H1 (cell line): ENCODE measurements at regions not wholly inside any gene's neighbourhood (a gene's known extent, or its start where the extent isn't known, plus 50 kb on each side); places are given as distances from the start of the nearest gene placed in this dataset.

Source experiments
- CTCF ChIA-PET: fragments of 300-600 bp; sonication (Branson Sonifier 250); formaldehyde crosslinking; loops from one replicate; lab custom pipeline; 2021; ENCODE audit not compliant: partially characterized antibody; lab: Charles Lee
- POLR2A ChIA-PET: fragments of 300-600 bp; sonication (Branson Sonifier 250); formaldehyde crosslinking; loops from one replicate; lab custom pipeline; 2021; ENCODE audit warnings: inconsistent platforms; ENCODE audit not compliant: partially characterized antibody; lab: Charles Lee
- DNase-seq, 2 experiments: peaks; one replicate each; pipeline versions ENCODE4 v3.0.0 to v3.0.0-alpha.2; 2010 to 2022; ENCODE audit warnings: low spot score in 2 of 2, low read depth in 1 of 2, mixed read lengths in 1 of 2
- FAIRE-seq: peaks from 2 replicates; lab custom pipeline; 2011; peaks lifted over from hg19 to GRCh38; lab: Jason Lieb, UNC
- H2AFZ ChIP-seq: 2 replicates; pipeline ENCODE4 v1.8.1; 2012; ENCODE audit warnings: low read length, inconsistent platforms
- H2AK5ac ChIP-seq: 2 replicates; pipeline ENCODE4 v1.6.1; 2013; ENCODE audit warnings: low read depth, low read length
- H2BK120ac ChIP-seq: replicated peaks from 2 replicates; pipeline ENCODE3; 2013; ENCODE audit warnings: low read depth, low read length, inconsistent platforms
- H2BK12ac ChIP-seq: 2 replicates; pipeline ENCODE4 v1.6.1; 2013; ENCODE audit warnings: low read depth, low read length
- H2BK15ac ChIP-seq: 2 replicates; pipeline ENCODE4 v1.6.1; 2013; ENCODE audit warnings: low read length
- H2BK20ac ChIP-seq: 2 replicates; pipeline ENCODE4 v1.6.1; 2013; ENCODE audit warnings: low read length
- H2BK5ac ChIP-seq: 2 replicates; pipeline ENCODE4 v1.6.1; 2013; ENCODE audit warnings: low read depth, low read length
- H3K14ac ChIP-seq: 2 replicates; pipeline ENCODE4 v1.6.1; 2013; ENCODE audit warnings: inconsistent platforms; ENCODE audit not compliant: insufficient read length
- H3K18ac ChIP-seq: 2 replicates; pipeline ENCODE4 v1.6.1; 2013; ENCODE audit warnings: low read length; ENCODE audit errors: extremely low read depth
- H3K23ac ChIP-seq: 2 replicates; pipeline ENCODE4 v1.6.1; 2013; ENCODE audit warnings: inconsistent platforms; ENCODE audit not compliant: insufficient read length
- H3K23me2 ChIP-seq: 2 replicates; pipeline ENCODE4 v1.6.1; 2013; ENCODE audit warnings: low read depth, low read length
- H3K27ac ChIP-seq: 2 replicates; pipeline ENCODE4 v1.6.1; 2011; ENCODE audit warnings: low read depth, low read length, inconsistent platforms
- H3K27me3 ChIP-seq, 4 experiments: replicated peaks in 1 of 4; 1 replicate in 1 of 4; 2 replicates in 3 of 4; pipeline versions ENCODE4 v1.6.1 to v1.8.1; 2011 to 2013; ENCODE audit warnings: low read length in 3 of 4, mild to moderate bottlenecking in 3 of 4, inconsistent platforms in 2 of 4, mixed read lengths in 2 of 4, moderate library complexity in 1 of 4; ENCODE audit not compliant: control insufficient read depth in 3 of 4, insufficient read depth in 3 of 4; ENCODE audit errors: extremely low read depth in 1 of 4
- H3K36me3 ChIP-seq, 4 experiments: 2 replicates each; pipeline versions ENCODE4 v1.6.1 to v1.8.1; 2011 to 2013; ENCODE audit warnings: mild to moderate bottlenecking in 4 of 4, low read length in 3 of 4, moderate library complexity in 2 of 4, control low read depth in 1 of 4, inconsistent platforms in 1 of 4; ENCODE audit not compliant: insufficient read depth in 4 of 4, control insufficient read depth in 2 of 4
- H3K4ac ChIP-seq: replicated peaks from 2 replicates; pipeline ENCODE3; 2013; ENCODE audit warnings: low read length, low read depth, mixed read lengths, inconsistent platforms; ENCODE audit not compliant: insufficient read length
- H3K4me1 ChIP-seq, 4 experiments: replicated peaks in 1 of 4; 1 replicate in 1 of 4; 2 replicates in 3 of 4; pipeline versions ENCODE4 v1.6.1 to v1.8.1; 2011 to 2013; ENCODE audit warnings: low read length in 3 of 4, inconsistent platforms in 2 of 4, mixed read lengths in 1 of 4; ENCODE audit not compliant: insufficient read depth in 4 of 4, control insufficient read depth in 3 of 4
- H3K4me2 ChIP-seq, 2 experiments: 2 replicates each; pipeline versions ENCODE4 v1.6.1 to v1.8.1; 2011 to 2013; ENCODE audit warnings: low read depth in 2 of 2, low read length in 2 of 2, control low read depth in 1 of 2, inconsistent platforms in 1 of 2, mild to moderate bottlenecking in 1 of 2; ENCODE audit not compliant: insufficient read depth in 1 of 2
- H3K4me3 ChIP-seq, 4 experiments: fragments of 200-600, 300-600 bp in 1 of 4; sonication (generic), shearing (Covaris generic), sonication (Bioruptor Twin) in 1 of 4; 2 replicates each; pipeline versions ENCODE4 v1.5.1 to v1.8.1; 2011 to 2016; ENCODE audit warnings: low read length in 4 of 4, low read depth in 3 of 4, control low read depth in 2 of 4, inconsistent platforms in 2 of 4, mild to moderate bottlenecking in 2 of 4, mixed read lengths in 1 of 4, moderate library complexity in 1 of 4; ENCODE audit not compliant: insufficient read depth in 2 of 4; ENCODE audit errors: extremely low read depth in 1 of 4
- H3K56ac ChIP-seq: replicated peaks from 2 replicates; pipeline ENCODE3; 2013; ENCODE audit warnings: low read depth, mild to moderate bottlenecking, mixed read lengths, low read length, inconsistent platforms; ENCODE audit not compliant: insufficient read length
- H3K79me1 ChIP-seq: 2 replicates; pipeline ENCODE4 v1.6.1; 2013; ENCODE audit warnings: low read depth, low read length, control low read depth
- H3K79me2 ChIP-seq, 2 experiments: 2 replicates each; pipeline versions ENCODE4 v1.6.1 to v1.8.1; 2012 to 2013; ENCODE audit warnings: low read length in 2 of 2, mild to moderate bottlenecking in 2 of 2, inconsistent platforms in 1 of 2; ENCODE audit not compliant: insufficient read depth in 2 of 2, control insufficient read depth in 1 of 2
- H3K9ac ChIP-seq, 4 experiments: replicated peaks in 1 of 4; 1 replicate in 1 of 4; 2 replicates in 3 of 4; pipeline versions ENCODE4 v1.6.1 to v1.8.1; 2011 to 2013; ENCODE audit warnings: low read depth in 3 of 4, low read length in 3 of 4, control low read depth in 2 of 4, mild to moderate bottlenecking in 2 of 4, moderate library complexity in 2 of 4, inconsistent platforms in 1 of 4; ENCODE audit errors: extremely low read depth in 1 of 4
- H3K9me3 ChIP-seq, 2 experiments: 2 replicates each; pipeline versions ENCODE4 v1.6.1 to v1.8.1; 2012 to 2013; ENCODE audit warnings: mild to moderate bottlenecking in 2 of 2, moderate library complexity in 2 of 2, control low read depth in 1 of 2, inconsistent platforms in 1 of 2, low read depth in 1 of 2, low read length in 1 of 2, mixed read lengths in 1 of 2; ENCODE audit not compliant: insufficient read depth in 2 of 2
- H4K20me1 ChIP-seq, 2 experiments: replicated peaks in 1 of 2; 2 replicates each; pipeline versions ENCODE3 to v1.8.1; 2011 to 2013; ENCODE audit warnings: inconsistent platforms in 2 of 2, low read length in 2 of 2, mild to moderate bottlenecking in 1 of 2; ENCODE audit not compliant: insufficient read depth in 2 of 2, control insufficient read depth in 1 of 2
- H4K5ac ChIP-seq: 2 replicates; pipeline ENCODE4 v1.6.1; 2013; ENCODE audit warnings: low read length, low read depth, mixed read lengths, inconsistent platforms; ENCODE audit not compliant: insufficient read length
- H4K8ac ChIP-seq: 2 replicates; pipeline ENCODE4 v1.8.0; 2013; ENCODE audit warnings: mild to moderate bottlenecking, moderate library complexity, low read length, inconsistent platforms; ENCODE audit not compliant: insufficient read depth; ENCODE audit errors: extremely low read depth
- H4K91ac ChIP-seq: replicated peaks from 2 replicates; pipeline ENCODE3; 2013; ENCODE audit warnings: low read length, mixed read lengths, inconsistent platforms; ENCODE audit not compliant: insufficient read length
- ASH2L ChIP-seq: fragments of 200-600, 300-600 bp; sonication (generic); IDR thresholded peaks from one replicate; pipeline ENCODE4 v1.7.1; 2017; ENCODE audit warnings: low read length
- BACH1 ChIP-seq: IDR thresholded peaks from 2 replicates; pipeline ENCODE4 v1.6.1; 2012; ENCODE audit warnings: low read length, improper control_type of control experiment
- CHD1 ChIP-seq: IDR thresholded peaks from 2 replicates; pipeline ENCODE4 v1.6.1; 2012; ENCODE audit warnings: low read depth, low read length, improper control_type of control experiment
- RXRA ChIP-seq: IDR thresholded peaks from 2 replicates; pipeline ENCODE4 v1.6.1; 2011; ENCODE audit warnings: low read depth, mild to moderate bottlenecking, low read length, moderate library complexity; ENCODE audit not compliant: insufficient read depth
- SAP30 ChIP-seq: fragments of 300-600 bp; sonication (generic); IDR thresholded peaks from 2 replicates; pipeline ENCODE4 v1.7.1; 2012; ENCODE audit warnings: low read length, moderate library complexity, mild to moderate bottlenecking, inconsistent platforms; ENCODE audit not compliant: insufficient read depth, insufficient replicate concordance
- SRF ChIP-seq: IDR thresholded peaks from 2 replicates; pipeline ENCODE4 v1.6.1; 2011; ENCODE audit warnings: mild to moderate bottlenecking, low read depth, low read length, moderate library complexity
- TCF12 ChIP-seq: IDR thresholded peaks from 2 replicates; pipeline ENCODE4 v1.6.1; 2011; ENCODE audit warnings: low read depth, mild to moderate bottlenecking, low read length
- WGBS, 2 experiments: shearing (Covaris generic) in 1 of 2; methylation state at CpG; one replicate each; pipeline versions ENCODE4 v1.1.6 to v1.1.7; 2013 to 2015; ENCODE audit warnings: low lambda C conversion rate in 2 of 2, mixed read lengths in 2 of 2, inconsistent platforms in 1 of 2, low coverage in 1 of 2, missing lambda C conversion rate in 1 of 2; ENCODE audit not compliant: insufficient replicate concordance in 2 of 2, insufficient coverage in 1 of 2, insufficient read length in 1 of 2; ENCODE audit errors: extremely low coverage in 1 of 2, missing lambda C conversion rate in 1 of 2; 5-methylcytosine and 5-hydroxymethylcytosine counted together
- TF ChIP-seq, protein P1 (sequence below): IDR thresholded peaks from 2 replicates; pipeline ENCODE4 v1.6.1; 2012; ENCODE audit warnings: low read length, inconsistent platforms
- TF ChIP-seq, protein P2 (sequence below): IDR thresholded peaks from 2 replicates; pipeline ENCODE4 v1.6.1; 2012; ENCODE audit warnings: inconsistent platforms
- TF ChIP-seq, protein P3 (sequence below), 3 experiments: IDR thresholded peaks; 1 replicate in 2 of 3; 2 replicates in 1 of 3; pipeline versions ENCODE4 v1.5.1 to v1.6.1; 2011; ENCODE audit warnings: low read length in 3 of 3, mild to moderate bottlenecking in 3 of 3, inconsistent platforms in 2 of 3, low read depth in 1 of 3, moderate library complexity in 1 of 3; ENCODE audit not compliant: insufficient read depth in 1 of 3; ENCODE audit errors: control extremely low read depth in 1 of 3

DNA sequence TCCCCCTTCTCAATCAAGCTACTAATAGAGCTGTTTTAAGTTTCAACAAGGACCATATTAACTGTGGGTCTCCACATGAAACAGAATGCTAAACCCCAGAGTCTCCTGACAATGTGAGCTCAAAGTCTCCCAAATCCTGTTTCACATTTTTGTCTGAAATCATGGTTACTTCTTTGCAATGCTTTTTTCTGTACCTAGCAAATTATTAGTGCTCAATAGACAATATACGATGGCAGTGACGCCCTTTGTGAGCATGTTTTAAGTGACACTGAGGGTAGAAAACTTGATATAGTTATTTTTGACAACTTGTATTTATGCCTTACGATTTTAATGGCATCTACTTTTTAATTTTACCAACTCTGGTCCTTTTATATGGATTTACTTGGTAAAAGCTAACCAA lies 85.4 kb upstream of the SOX5 start:
- 93% methylated on average over 3 of the region's 3 CpGs; no CpG with 5 or more reads in 1 of the 2 experiments for WGBS, 2 experiments
- CTCF ChIA-PET, result interaction anchor here (1.9 kb wide), 1 partner anchor 9 kb away, joined by 4 read pairs; no protein-coding TSS in a partner anchor
- TF ChIP-seq TCF12 (no peak), BACH1 (no peak), RXRA (no peak), SRF (no peak), ASH2L (no peak), SAP30 (no peak), CHD1 (no peak)
- TF ChIP-seq, protein P1, sequence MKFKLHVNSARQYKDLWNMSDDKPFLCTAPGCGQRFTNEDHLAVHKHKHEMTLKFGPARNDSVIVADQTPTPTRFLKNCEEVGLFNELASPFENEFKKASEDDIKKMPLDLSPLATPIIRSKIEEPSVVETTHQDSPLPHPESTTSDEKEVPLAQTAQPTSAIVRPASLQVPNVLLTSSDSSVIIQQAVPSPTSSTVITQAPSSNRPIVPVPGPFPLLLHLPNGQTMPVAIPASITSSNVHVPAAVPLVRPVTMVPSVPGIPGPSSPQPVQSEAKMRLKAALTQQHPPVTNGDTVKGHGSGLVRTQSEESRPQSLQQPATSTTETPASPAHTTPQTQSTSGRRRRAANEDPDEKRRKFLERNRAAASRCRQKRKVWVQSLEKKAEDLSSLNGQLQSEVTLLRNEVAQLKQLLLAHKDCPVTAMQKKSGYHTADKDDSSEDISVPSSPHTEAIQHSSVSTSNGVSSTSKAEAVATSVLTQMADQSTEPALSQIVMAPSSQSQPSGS, result no peak
- TF ChIP-seq, protein P2, sequence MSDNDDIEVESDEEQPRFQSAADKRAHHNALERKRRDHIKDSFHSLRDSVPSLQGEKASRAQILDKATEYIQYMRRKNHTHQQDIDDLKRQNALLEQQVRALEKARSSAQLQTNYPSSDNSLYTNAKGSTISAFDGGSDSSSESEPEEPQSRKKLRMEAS, result no peak
- TF ChIP-seq, protein P3, sequence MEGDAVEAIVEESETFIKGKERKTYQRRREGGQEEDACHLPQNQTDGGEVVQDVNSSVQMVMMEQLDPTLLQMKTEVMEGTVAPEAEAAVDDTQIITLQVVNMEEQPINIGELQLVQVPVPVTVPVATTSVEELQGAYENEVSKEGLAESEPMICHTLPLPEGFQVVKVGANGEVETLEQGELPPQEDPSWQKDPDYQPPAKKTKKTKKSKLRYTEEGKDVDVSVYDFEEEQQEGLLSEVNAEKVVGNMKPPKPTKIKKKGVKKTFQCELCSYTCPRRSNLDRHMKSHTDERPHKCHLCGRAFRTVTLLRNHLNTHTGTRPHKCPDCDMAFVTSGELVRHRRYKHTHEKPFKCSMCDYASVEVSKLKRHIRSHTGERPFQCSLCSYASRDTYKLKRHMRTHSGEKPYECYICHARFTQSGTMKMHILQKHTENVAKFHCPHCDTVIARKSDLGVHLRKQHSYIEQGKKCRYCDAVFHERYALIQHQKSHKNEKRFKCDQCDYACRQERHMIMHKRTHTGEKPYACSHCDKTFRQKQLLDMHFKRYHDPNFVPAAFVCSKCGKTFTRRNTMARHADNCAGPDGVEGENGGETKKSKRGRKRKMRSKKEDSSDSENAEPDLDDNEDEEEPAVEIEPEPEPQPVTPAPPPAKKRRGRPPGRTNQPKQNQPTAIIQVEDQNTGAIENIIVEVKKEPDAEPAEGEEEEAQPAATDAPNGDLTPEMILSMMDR (IDR thresholded peaks at IDR 0.05; ENCODE audit: control extremely low read depth in 1 of 3, insufficient read depth in 1 of 3, low read depth in 1 of 3, low read length in 3 of 3), result no peak

More for the DNA sequence above, 85.4 kb upstream of the SOX5 start:
- H2BK5ac ChIP-seq, result no peak overlapping the region
- H4K20me1 ChIP-seq, result no peaks in the 10 kb centered on the region
- H3K27me3 ChIP-seq, result no peaks in the 10 kb centered on the region
- no peak overlapping the region for H4K5ac ChIP-seq
- DNase-seq (no peak), FAIRE-seq (no peak)
- H2BK15ac ChIP-seq, result no peak overlapping the region
- no peak overlapping the region for H4K91ac ChIP-seq
- H3K27ac ChIP-seq, result no peak overlapping the region
- H2BK20ac ChIP-seq, result no peak overlapping the region
- H3K4ac ChIP-seq, result no peak overlapping the region
- H2BK120ac ChIP-seq, result no peak overlapping the region
- POLR2A ChIA-PET, result no interaction called here
- H3K36me3 ChIP-seq, result no peaks in the 10 kb centered on the region
- H3K18ac ChIP-seq, result no peak overlapping the region
- no peaks in the 10 kb centered on the region for H3K9me3 ChIP-seq
- no peak overlapping the region for H3K9ac ChIP-seq
- H3K23ac ChIP-seq, result no peak overlapping the region
- H3K79me1 ChIP-seq, result no peaks in the 10 kb centered on the region
- H3K79me2 ChIP-seq, result no peaks in the 10 kb centered on the region
- H3K23me2 ChIP-seq, result no peaks in the 10 kb centered on the region
- no peak overlapping the region for H4K8ac ChIP-seq
- H3K4me2 ChIP-seq, result no peak overlapping the region
- H3K14ac ChIP-seq, result no peak overlapping the region
- no peak overlapping the region for H2AFZ ChIP-seq
- no peak overlapping the region for H2BK12ac ChIP-seq
- H3K56ac ChIP-seq, result no peak overlapping the region
- H3K4me1 ChIP-seq, result no peaks in the 10 kb centered on the region; a peak in 1 of 7 replicates
- H3K4me3 ChIP-seq, result no peak overlapping the region
- no peak overlapping the region for H2AK5ac ChIP-seq
